Neural cell (in vitro differentiated cells): ENCODE measurements at regions not wholly inside any gene's neighbourhood (a gene's known extent, or its start where the extent isn't known, plus 50 kb on each side); places are given as distances from the start of the nearest gene placed in this dataset.

Experiments used
- H2AFZ ChIP-seq: fragments of 200-600, 300-800 bp; sonication (generic), shearing (Covaris generic); 2 replicates; pipeline ENCODE4 v1.6.0; 2014; ENCODE audit warnings: low read depth, mild to moderate bottlenecking, antibody characterized with exemption, low read length, moderate library complexity
- H3F3A ChIP-seq: fragments of 200-600 bp; shearing (Covaris generic); 2 replicates; pipeline ENCODE4 v1.6.1; 2016; ENCODE audit warnings: mild to moderate bottlenecking, moderate library complexity, mixed read lengths, antibody characterized with exemption, low read length; ENCODE audit not compliant: insufficient read depth, poor library complexity, severe bottlenecking
- H3K27ac ChIP-seq: fragments of 200-600, 300-800 bp; sonication (generic), shearing (Covaris generic); 2 replicates; pipeline ENCODE4 v1.5.1; 2014; ENCODE audit warnings: mild to moderate bottlenecking, low read length, moderate library complexity
- H3K27me3 ChIP-seq: fragments of 300-800, 200-600 bp; sonication (generic), shearing (Covaris generic); 2 replicates; pipeline ENCODE4 v1.6.0; 2014; ENCODE audit warnings: mild to moderate bottlenecking, low read depth, low read length, moderate library complexity; ENCODE audit not compliant: insufficient read depth
- H3K36me3 ChIP-seq: fragments of 300-800, 200-600 bp; sonication (generic), shearing (Covaris generic); 2 replicates; pipeline ENCODE4 v1.5.1; 2014; ENCODE audit warnings: mild to moderate bottlenecking, antibody characterized with exemption, low read length, moderate library complexity; ENCODE audit not compliant: insufficient read depth
- H3K4me2 ChIP-seq: fragments of 300-800, 200-600 bp; sonication (generic), shearing (Covaris generic); 2 replicates; pipeline ENCODE4 v1.6.0; 2014; ENCODE audit warnings: mild to moderate bottlenecking, low read length
- H3K4me3 ChIP-seq: fragments of 300-800, 200-600 bp; sonication (generic), shearing (Covaris generic); 2 replicates; pipeline ENCODE4 v1.5.1; 2014; ENCODE audit warnings: mild to moderate bottlenecking, low read length, moderate library complexity
- H3K79me2 ChIP-seq: fragments of 200-600 bp; shearing (Covaris generic); replicated peaks from 2 replicates; pipeline ENCODE4 v1.6.0; 2014; ENCODE audit warnings: mild to moderate bottlenecking, low read length, moderate library complexity; ENCODE audit not compliant: insufficient read depth
- H3K9ac ChIP-seq: fragments of 300-800, 200-600 bp; sonication (generic), shearing (Covaris generic); 2 replicates; pipeline ENCODE4 v1.6.1; 2016; ENCODE audit warnings: mild to moderate bottlenecking, low read length, mixed read lengths
- H3K9me2 ChIP-seq: fragments of 200-600 bp; shearing (Covaris generic); 2 replicates; pipeline ENCODE4 v1.6.1; 2016; ENCODE audit warnings: mild to moderate bottlenecking, low read length, mixed read lengths; ENCODE audit not compliant: insufficient read depth
- H3K9me3 ChIP-seq: fragments of 200-600, 300-800 bp; sonication (generic), shearing (Covaris generic); 2 replicates; pipeline ENCODE4 v1.6.1; 2016; ENCODE audit warnings: mild to moderate bottlenecking, mixed run types, low read length, moderate library complexity, mixed read lengths
- H4K20me1 ChIP-seq: fragments of 200-600 bp; shearing (Covaris generic); 2 replicates; pipeline ENCODE4 v1.6.1; 2016; ENCODE audit warnings: mild to moderate bottlenecking, mixed run types; ENCODE audit not compliant: insufficient read depth
- EP300 ChIP-seq: fragments of 450-650 bp; conservative IDR thresholded peaks from 2 replicates; pipeline ENCODE4 v1.6.1; 2014; ENCODE audit warnings: antibody characterized with exemption, mild to moderate bottlenecking, moderate library complexity; ENCODE audit not compliant: poor library complexity, severe bottlenecking
- EZH2 ChIP-seq: fragments of 200-600, 300-800 bp; shearing (Covaris generic), sonication (generic); IDR thresholded peaks from 2 replicates; pipeline ENCODE4 v1.6.1; 2014; ENCODE audit warnings: antibody characterized with exemption, low read length, borderline replicate concordance, mild to moderate bottlenecking; ENCODE audit not compliant: insufficient read depth, poor library complexity, severe bottlenecking
- MXI1 ChIP-seq: fragments of 450-650 bp; conservative IDR thresholded peaks from 2 replicates; pipeline ENCODE4 v1.6.1; 2014; ENCODE audit warnings: antibody characterized with exemption, mild to moderate bottlenecking; ENCODE audit not compliant: poor library complexity, severe bottlenecking
- POLR2AphosphoS5 ChIP-seq: IDR thresholded peaks from 2 replicates; pipeline ENCODE4 v1.6.1; 2012
- RAD21 ChIP-seq: fragments of 450-650 bp; conservative IDR thresholded peaks from 2 replicates; pipeline ENCODE4 v1.6.1; 2014; ENCODE audit warnings: antibody characterized with exemption, mild to moderate bottlenecking, moderate library complexity
- SMC3 ChIP-seq: fragments of 450-650 bp; conservative IDR thresholded peaks from 2 replicates; pipeline ENCODE4 v1.6.1; 2014; ENCODE audit warnings: antibody characterized with exemption, mild to moderate bottlenecking, moderate library complexity; ENCODE audit not compliant: poor library complexity
- TAF1 ChIP-seq: IDR thresholded peaks from 2 replicates; pipeline ENCODE4 v1.6.1; 2012; ENCODE audit warnings: low read depth
- TF ChIP-seq, protein P1 (sequence below): fragments of 450-650 bp; IDR thresholded peaks from 2 replicates; pipeline ENCODE4 v1.5.1; 2014; ENCODE audit warnings: antibody characterized with exemption, mild to moderate bottlenecking, moderate library complexity; ENCODE audit not compliant: poor library complexity, severe bottlenecking
- TF ChIP-seq, protein P2 (sequence below): IDR thresholded peaks from 2 replicates; pipeline ENCODE4 v1.6.1; 2012; ENCODE audit warnings: borderline replicate concordance

DNA sequence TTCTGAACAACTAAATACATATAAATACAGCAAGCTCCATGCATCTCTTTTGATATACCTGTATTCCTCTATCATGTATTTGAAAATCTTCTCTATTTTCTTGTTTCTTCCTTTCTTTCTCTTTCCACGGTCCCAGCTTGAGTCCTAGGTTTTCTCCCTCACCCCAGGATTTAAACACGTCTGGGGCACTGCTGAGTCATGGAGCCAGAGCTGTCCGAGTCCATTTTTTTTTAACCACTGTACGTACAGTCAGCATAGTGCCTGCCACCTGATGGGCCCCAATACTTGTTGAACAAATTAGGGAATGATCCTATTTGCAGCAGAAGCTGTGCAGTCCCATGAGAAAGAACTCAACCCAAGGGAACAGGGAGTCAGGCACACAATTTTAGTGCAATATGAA, 158.1 kb downstream of the ATP23 start:
- Histone ChIP-seq H4K20me1 (no peaks in the 10 kb centered on the region), H3K79me2 (no peaks in the 10 kb centered on the region), H3K9me3 (no peaks in the 10 kb centered on the region), H3K9ac (no peak overlapping the region), H3F3A (no peaks in the 10 kb centered on the region), H3K27ac (no peak overlapping the region), H2AFZ (no peak overlapping the region), H3K9me2 (no peaks in the 10 kb centered on the region), H3K4me2 (no peak overlapping the region), H3K4me3 (no peak overlapping the region), H3K36me3 (no peaks in the 10 kb centered on the region), H3K27me3 (no peaks in the 10 kb centered on the region)
- no peak for TF ChIP-seq MXI1
- TF ChIP-seq EP300: no peak
- TF ChIP-seq, protein P1, sequence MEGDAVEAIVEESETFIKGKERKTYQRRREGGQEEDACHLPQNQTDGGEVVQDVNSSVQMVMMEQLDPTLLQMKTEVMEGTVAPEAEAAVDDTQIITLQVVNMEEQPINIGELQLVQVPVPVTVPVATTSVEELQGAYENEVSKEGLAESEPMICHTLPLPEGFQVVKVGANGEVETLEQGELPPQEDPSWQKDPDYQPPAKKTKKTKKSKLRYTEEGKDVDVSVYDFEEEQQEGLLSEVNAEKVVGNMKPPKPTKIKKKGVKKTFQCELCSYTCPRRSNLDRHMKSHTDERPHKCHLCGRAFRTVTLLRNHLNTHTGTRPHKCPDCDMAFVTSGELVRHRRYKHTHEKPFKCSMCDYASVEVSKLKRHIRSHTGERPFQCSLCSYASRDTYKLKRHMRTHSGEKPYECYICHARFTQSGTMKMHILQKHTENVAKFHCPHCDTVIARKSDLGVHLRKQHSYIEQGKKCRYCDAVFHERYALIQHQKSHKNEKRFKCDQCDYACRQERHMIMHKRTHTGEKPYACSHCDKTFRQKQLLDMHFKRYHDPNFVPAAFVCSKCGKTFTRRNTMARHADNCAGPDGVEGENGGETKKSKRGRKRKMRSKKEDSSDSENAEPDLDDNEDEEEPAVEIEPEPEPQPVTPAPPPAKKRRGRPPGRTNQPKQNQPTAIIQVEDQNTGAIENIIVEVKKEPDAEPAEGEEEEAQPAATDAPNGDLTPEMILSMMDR: no peak
- TF ChIP-seq POLR2AphosphoS5: no peak
- TF ChIP-seq EZH2: no peak
- TF ChIP-seq, protein P2, sequence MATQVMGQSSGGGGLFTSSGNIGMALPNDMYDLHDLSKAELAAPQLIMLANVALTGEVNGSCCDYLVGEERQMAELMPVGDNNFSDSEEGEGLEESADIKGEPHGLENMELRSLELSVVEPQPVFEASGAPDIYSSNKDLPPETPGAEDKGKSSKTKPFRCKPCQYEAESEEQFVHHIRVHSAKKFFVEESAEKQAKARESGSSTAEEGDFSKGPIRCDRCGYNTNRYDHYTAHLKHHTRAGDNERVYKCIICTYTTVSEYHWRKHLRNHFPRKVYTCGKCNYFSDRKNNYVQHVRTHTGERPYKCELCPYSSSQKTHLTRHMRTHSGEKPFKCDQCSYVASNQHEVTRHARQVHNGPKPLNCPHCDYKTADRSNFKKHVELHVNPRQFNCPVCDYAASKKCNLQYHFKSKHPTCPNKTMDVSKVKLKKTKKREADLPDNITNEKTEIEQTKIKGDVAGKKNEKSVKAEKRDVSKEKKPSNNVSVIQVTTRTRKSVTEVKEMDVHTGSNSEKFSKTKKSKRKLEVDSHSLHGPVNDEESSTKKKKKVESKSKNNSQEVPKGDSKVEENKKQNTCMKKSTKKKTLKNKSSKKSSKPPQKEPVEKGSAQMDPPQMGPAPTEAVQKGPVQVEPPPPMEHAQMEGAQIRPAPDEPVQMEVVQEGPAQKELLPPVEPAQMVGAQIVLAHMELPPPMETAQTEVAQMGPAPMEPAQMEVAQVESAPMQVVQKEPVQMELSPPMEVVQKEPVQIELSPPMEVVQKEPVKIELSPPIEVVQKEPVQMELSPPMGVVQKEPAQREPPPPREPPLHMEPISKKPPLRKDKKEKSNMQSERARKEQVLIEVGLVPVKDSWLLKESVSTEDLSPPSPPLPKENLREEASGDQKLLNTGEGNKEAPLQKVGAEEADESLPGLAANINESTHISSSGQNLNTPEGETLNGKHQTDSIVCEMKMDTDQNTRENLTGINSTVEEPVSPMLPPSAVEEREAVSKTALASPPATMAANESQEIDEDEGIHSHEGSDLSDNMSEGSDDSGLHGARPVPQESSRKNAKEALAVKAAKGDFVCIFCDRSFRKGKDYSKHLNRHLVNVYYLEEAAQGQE: no peak
- TF ChIP-seq TAF1: no peak
- TF ChIP-seq SMC3: no peak
- no peak for TF ChIP-seq RAD21

DNA sequence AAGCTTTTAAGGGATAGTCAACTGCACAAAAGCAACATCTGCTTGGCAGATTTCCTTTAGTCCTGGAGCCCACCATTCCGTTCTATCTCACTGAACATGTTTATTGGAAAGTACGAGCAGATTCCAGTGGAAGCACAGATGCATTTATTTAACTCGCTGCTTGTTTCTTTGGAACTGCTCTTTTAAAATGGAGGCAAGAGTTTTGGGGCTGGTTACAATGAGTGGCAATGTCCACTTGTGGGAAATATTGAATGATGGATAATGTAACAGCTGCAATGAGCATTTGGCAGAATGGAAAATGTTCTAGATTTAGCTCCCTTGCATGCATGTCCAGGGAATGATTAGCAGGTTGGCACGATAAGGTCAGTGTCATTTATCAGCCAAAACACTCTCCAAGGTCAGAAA, 163.0 kb downstream of the ATP23 start:
- Histone ChIP-seq H3K36me3 (no peaks in the 10 kb centered on the region), H3K4me3 (no peak overlapping the region), H3K79me2 (no peaks in the 10 kb centered on the region), H3K4me2 (no peak overlapping the region), H3K9ac (no peak overlapping the region), H3K9me3 (no peaks in the 10 kb centered on the region), H3K9me2 (no peaks in the 10 kb centered on the region), H4K20me1 (no peaks in the 10 kb centered on the region), H2AFZ (no peak overlapping the region), H3F3A (no peaks in the 10 kb centered on the region), H3K27ac (no peak overlapping the region), H3K27me3 (no peaks in the 10 kb centered on the region)
- TF ChIP-seq SMC3 (no peak), EZH2 (no peak), POLR2AphosphoS5 (no peak), EP300 (no peak), MXI1 (no peak), RAD21 (no peak)
- TF ChIP-seq, protein P1: no peak
